Prostate gland (tissue), 2 donors: ENCODE measurements at regions not wholly inside any gene's neighbourhood (a gene's known extent, or its start where the extent isn't known, plus 50 kb on each side); places are given as distances from the start of the nearest gene placed in this dataset.

Experiments used
- POLR2A ChIP-seq: fragments of 450-650 bp; IDR thresholded peaks from one replicate; pipeline ENCODE4 v1.6.1; 2016; ENCODE audit warnings: antibody characterized with exemption, mild to moderate bottlenecking
- POLR2AphosphoS5 ChIP-seq: sonication (generic); formaldehyde crosslinking; IDR thresholded peaks from one replicate; pipeline ENCODE4 v1.6.1; 2017; ENCODE audit warnings: antibody characterized with exemption
- TF ChIP-seq, protein P1 (sequence below), 4 experiments: fragments of 200-600 bp in 2 of 4; fragments of 450-650 bp in 2 of 4; sonication (generic) in 2 of 4; IDR thresholded peaks; 1 replicate in 3 of 4; 2 replicates in 1 of 4; pipeline ENCODE4 v1.5.1; 2016 to 2019; ENCODE audit warnings: antibody characterized with exemption in 4 of 4, mild to moderate bottlenecking in 2 of 4, moderate library complexity in 2 of 4

GRCh38 chr6:102417368-102417998 lies 1024.0 kb downstream of the GRIK2 start:
- TF ChIP-seq, protein P1, sequence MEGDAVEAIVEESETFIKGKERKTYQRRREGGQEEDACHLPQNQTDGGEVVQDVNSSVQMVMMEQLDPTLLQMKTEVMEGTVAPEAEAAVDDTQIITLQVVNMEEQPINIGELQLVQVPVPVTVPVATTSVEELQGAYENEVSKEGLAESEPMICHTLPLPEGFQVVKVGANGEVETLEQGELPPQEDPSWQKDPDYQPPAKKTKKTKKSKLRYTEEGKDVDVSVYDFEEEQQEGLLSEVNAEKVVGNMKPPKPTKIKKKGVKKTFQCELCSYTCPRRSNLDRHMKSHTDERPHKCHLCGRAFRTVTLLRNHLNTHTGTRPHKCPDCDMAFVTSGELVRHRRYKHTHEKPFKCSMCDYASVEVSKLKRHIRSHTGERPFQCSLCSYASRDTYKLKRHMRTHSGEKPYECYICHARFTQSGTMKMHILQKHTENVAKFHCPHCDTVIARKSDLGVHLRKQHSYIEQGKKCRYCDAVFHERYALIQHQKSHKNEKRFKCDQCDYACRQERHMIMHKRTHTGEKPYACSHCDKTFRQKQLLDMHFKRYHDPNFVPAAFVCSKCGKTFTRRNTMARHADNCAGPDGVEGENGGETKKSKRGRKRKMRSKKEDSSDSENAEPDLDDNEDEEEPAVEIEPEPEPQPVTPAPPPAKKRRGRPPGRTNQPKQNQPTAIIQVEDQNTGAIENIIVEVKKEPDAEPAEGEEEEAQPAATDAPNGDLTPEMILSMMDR (IDR thresholded peaks at IDR 0.05): no peak
- TF ChIP-seq POLR2AphosphoS5 (peak; percentile 9), POLR2A (no peak)
